Endothelial cell of hepatic sinusoid (primary cell): ENCODE measurements at regions not wholly inside any gene's neighbourhood (a gene's known extent, or its start where the extent isn't known, plus 50 kb on each side); places are given as distances from the start of the nearest gene placed in this dataset.

Experiments used
- in situ Hi-C: cut with HindIII; loops from 2 replicates; pipeline ENCODE4 v1.10.0; 2017; ENCODE audit warnings: low sequenced_read_pairs

- in situ Hi-C loops: no loop called here
Observed at GRCh38 chr13:106927421-106927820, 359.5 kb upstream of the ARGLU1 start.

GRCh38 chr13:106922384-106922783 is 354.4 kb upstream of the ARGLU1 start:
- in situ Hi-C loops: no loop called here

GRCh38 chr13:106919638-106920037 is 351.7 kb upstream of the ARGLU1 start:
- in situ Hi-C loops: no loop called here

DNA sequence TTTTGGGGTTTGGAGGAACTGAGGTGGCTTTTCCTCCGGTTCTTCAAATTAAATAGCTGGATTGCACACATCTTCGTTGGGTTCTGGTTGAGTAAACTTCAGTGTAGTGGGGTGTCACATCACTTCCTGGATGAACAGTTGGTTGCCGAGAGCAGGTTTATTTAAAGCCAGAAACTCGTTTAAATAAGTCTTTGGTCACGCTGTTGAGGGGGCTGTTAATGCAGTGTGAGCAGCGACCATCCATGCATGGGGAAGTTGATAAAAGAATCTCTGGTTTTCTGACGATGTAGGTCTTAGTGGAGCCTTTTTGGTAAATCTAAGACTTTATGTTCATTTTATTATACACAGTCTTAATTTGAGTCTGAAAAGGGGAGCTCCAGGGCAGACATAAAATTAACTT is 351.2 kb upstream of the ARGLU1 start:
- in situ Hi-C loops: no loop called here

DNA sequence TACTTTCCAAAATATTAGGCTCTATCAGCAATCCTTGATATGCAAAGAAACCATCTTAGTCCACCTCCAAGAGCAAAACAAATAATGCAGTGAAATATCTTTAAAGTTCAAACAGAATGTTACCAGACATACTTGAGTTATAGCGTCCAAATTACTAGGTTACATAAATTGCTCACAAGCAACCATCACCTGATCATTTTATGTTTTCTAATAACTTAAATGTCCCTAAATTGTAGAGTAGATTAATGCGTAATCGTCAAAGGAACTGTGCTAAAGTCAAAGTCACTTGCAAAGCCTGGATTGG is 350.6 kb upstream of the ARGLU1 start:
- in situ Hi-C loops: no loop called here

DNA sequence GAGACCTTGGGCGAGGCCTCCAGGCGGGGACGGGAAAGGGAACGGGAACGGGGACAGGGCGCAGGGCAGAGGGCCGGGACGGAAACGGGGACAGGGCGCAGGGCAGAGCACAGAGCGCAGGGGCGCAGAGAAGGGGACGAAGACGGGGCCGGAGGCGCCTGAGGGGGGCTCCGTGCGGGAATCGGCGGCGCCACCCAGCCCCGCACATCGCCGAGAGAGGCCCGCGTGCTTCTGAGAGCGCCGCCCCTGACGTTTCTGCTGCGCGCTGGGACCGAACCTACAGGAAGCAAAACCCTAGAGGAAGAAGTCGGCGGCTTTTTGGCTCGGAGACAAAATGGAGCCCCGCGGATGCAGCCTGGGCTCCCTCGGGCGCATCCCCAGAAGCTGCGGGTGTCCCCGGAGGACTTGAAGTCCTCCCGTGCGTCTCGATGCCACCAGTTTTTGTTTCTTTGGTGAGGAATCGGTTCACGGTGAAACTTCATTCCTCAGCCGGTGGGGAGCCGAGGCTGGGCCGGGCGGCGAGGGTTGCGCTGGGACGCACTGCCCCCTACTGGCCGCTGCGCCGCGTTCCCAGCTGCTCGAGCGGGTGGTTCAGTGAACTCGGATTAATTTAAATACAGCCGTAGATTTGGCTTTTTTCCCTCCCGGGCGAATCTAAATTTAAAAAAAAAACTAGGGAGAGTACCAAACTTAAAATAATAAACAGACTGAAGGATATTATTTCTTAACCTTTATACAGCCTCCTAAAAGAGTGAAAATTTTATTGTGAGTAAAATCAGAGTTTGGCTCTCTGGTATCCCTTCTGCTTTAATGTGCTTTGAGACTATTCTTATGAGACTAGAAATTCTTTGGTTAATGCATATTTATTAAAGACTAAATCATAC is 350.0 kb upstream of the ARGLU1 start:
- in situ Hi-C loops: no loop called here

DNA sequence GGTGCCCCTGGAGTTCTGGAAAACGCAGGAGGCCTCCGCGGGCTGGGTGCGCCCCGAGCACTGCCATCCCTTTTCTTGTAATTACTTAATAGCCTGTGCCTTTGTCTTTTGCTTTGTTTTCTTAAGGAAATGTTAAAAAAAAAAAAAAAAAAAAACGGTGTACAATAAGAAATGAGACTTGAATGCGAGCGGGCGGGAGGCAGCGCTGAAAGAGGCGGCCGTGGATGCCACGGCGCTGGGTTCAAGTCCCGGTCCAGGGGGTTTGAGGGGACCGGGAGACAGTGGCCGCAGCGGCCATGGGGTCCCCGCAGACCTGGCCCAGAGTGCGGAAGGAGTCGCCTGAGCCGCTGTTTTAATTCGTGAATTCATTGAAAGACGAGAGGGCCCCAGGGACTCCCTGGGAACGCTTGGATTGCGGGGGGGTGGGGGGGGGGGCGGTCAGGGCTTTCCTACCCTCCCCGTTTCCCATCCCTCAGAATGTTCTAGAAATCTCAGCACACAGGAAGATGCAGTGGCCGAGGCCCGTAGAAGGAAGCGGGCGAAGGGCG is 349.2 kb upstream of the ARGLU1 start:
- in situ Hi-C loops: no loop called here

DNA sequence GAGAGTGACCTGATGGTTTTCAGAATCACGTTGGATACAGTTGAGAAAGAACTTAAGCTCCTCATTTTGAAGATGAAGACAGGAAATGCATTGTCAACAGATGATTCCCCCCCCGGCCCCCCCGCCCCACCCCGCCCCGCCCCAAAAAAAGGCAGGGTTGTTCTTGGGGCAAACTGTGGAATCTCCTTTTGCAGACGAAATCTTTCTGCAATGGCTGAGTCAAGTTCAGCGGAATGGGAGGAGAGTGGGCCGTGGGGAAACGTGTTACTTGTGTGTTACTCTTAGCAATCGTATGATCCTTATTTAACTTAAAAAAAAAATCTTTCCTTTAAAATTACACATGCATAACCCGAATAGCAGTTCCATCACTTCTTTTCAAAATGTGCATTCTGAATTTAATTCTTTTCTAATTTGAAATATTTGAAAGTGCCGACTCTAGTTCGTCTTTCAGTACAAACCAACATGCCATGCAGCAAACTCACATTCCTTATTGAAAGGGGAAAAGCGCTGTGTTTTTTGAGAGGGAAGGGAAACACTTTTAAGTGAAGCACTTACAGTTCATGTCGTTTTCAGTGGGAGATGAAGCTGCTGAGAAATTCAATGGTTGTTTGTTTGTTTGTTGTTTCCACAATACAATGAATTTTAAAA is 348.5 kb upstream of the ARGLU1 start:
- in situ Hi-C loops: no loop called here

DNA sequence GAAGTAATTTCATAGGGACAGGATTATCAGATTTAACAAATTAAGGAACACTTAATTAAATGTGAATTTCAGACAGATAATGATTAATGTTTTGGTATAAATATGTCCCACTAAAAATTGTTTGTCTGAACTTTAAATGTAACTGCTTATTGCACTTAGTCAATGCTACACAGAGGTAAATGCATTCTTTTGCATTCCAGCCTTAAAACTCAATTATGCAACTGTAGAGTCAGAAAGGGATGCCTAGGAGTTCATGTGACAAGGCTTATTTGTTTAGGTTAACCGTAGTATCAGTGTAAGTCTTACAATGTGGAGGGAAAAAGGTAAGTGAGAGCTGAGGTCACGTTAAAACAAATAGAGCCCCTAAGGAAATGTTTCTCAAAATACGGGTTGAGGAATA is 347.2 kb upstream of the ARGLU1 start:
- in situ Hi-C loops: no loop called here

GRCh38 chr13:106911627-106912026 is 343.7 kb upstream of the ARGLU1 start:
- in situ Hi-C loops: no loop called here

DNA sequence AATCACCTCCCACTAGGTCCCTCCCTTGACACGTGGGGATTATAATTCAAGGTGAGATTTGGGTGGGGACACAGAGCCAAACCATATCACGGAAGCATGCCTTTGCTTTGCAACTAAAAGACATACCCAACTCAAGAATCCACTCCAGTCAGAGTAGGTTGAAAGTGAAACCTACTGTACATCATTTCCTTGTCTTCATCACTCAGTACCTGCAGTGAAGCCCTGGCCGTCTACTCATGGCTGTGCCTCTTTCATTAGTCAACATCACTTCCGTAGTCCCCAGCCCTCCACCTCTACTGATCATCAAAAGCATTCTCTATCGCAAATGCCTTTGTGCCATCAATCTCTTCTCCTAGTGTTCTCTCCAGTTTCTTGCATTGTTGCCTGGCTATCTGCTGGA is 343.1 kb upstream of the ARGLU1 start:
- in situ Hi-C loops: no loop called here

DNA sequence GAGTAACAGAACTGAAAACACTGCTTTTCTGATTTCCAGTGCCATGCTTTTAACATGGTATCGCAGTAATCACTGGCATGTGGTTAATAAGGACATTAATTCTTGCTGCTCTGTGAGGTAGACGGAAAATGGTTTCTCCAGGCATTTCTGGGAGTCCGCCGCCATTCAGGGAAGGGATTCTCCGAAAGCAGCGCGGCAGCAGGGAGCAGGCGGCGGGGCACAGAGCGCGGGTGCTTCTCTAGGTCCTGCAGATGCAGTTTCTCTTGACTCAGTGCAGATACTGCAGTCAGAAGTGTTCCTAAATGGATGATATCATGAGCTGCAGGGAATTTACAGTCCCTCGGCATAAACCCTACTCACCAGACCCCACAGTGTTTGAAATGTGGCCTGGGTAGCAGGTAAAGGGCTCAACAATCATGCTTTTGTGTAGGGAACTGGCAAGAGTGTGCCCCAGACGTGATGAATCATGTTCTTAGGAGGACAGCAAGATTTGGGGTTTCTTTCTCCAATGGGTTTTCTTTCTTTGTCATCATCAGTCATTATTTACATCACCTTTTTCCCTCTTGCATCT is 338.6 kb upstream of the ARGLU1 start:
- in situ Hi-C loops: no loop called here

DNA sequence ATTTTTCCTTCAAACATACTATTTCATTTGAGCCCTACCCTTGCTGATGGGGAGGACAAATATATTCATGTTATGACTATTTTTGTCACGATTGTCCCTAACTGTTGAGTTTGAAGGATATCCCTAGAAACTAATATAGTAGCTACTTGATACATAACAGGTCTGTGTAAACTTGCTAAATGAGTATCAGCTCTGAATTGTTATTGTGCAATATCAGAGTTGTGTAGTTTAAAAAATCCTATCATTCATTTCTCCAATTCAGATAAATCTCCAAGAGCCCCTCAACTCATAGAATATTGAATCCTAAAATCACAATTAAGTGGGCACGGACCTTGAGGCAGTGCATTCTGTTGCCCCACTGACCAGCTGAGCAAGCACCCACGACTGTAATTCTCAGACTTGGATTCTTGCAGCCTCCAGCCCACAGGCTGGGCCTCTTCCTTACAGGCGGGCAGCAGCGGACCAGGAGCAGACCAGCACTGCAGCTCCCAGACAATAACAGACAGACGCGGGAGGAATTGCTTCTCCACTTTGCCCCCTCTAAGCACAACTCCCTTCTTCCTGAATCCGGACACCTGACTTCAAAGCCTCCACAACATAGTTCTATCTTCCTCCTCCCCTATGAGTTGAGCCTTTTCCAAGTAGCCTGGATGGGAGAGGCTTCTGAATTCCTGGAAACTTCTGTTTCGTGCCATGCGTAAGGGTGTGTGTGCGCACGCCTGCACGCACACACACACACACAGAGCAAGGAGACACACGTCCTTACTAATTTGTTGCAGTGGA is 337.6 kb upstream of the ARGLU1 start:
- in situ Hi-C loops: no loop called here

GRCh38 chr13:106899442-106899841 is 331.5 kb upstream of the ARGLU1 start:
- in situ Hi-C loops: no loop called here

- in situ Hi-C loops: no loop called here
Observed at GRCh38 chr13:106898231-106898630, 330.3 kb upstream of the ARGLU1 start.

DNA sequence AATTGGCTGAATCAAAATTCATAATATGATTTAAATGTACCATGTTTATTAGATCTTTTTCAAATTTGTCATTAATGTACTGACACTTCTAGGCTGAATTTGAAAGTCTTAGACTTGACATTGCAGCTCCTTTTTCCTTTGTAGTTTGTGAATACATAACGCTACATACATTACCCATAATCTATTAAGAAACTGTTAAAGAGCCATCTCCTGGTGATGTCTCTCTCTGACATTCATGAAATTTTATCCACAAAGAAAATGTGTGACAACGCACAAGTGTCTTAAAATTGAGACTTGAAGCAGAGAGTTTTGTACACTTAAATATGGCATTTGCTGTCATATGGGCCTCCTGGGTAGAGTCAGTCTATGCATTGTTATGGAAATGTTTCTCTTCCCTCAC is 320.2 kb upstream of the ARGLU1 start:
- in situ Hi-C loops: no loop called here

- in situ Hi-C loops: no loop called here
Observed at GRCh38 chr13:106887686-106888085, 319.7 kb upstream of the ARGLU1 start.

DNA sequence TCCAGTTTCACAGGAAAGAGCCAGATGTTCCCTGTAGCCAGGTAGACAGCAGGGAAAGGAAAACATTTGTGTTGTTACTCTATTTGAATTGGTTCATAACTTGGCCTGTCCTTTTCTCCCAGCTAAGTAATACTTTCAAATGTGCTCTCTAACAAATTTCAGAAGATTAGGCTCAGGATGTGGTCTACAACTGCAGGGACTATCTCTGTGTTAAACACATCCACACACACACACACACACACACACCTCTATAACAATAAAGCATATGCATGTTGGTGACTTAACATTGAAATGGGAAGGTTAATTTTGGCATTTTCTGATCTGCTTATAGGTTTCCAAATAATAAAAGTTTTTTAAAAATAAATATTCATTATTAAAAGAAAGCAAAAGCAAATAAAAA is 316.0 kb upstream of the ARGLU1 start:
- in situ Hi-C loops: no loop called here

DNA sequence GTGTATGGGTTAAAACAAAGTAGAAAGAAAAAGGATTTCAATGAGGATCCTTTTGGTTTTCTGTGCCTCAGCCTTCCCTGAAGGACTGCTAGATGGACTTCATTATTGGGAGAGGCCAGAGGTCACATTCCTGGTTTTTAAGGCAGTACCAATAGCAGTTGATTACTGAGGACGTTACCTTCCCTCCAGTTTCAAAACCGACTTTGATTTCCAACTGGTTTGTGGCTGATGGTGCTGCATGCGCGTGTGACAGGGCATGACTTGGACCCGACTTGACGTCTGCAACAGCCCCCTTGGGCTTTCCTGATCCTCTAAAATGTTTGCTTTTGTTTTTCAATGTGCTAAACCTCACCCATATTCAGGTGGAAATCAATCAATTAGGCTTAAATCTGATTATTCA is 314.3 kb upstream of the ARGLU1 start:
- in situ Hi-C loops: no loop called here

- in situ Hi-C loops: no loop called here
Observed at GRCh38 chr13:106879806-106880205, 311.9 kb upstream of the ARGLU1 start.

DNA sequence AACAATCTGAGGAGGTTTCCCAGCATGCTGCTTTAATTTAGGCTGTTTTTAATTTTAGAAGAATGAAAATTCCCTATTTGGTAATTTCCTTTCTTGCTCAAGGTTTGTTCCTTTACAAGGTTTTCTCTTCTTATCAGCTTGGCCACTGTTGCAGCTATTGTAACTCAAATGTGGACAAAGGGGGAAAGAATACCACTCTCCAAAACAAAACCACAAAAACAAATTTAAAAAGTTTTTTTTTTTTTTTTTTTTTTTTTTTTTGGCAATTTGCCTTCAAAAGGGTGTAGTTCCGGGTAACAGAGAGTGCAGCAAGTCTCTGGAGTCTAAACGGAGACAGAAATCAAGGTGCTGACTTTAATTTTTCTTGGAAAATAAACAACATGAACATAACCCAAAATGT is 306.4 kb upstream of the ARGLU1 start:
- in situ Hi-C loops: no loop called here
